NCI-H774 (cell line): ENCODE measurements at regions not wholly inside any gene's neighbourhood (a gene's known extent, or its start where the extent isn't known, plus 50 kb on each side); places are given as distances from the start of the nearest gene placed in this dataset.
"Not testable (repeated sequence)": the region's sequence is repeated elsewhere in the genome, so short reads cannot be mapped to it uniquely, and the experiment has no call there.

Experiments used
- DNase-seq: peaks from one replicate; lab custom pipeline; 2025; lab: John Stamatoyannopoulos, UW

DNA sequence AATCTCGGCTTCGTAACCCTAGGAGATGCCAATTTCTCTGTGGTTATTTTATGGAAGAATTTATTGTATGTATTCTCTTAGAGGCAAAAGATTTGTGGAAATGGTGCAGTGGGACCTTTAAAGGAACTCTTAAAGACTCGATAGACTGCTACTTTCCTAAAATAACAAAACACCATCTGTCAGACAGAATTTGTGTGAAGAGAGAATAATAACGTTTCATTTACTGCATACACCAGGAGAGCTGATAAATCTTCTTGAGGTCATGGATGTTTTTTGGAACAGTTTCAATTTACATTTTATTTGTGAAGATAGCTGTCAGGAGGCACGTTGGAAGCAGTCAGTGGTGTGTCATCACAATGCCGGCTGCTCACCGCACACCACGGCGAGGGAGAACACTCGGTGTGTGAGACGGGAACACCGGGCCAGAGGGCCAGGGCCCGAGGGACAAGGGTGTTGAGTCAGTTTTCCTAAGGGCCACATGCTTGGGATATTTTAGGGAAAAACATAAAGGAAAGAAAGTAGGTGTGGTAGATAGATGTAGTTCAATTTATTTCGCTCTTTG lies 1681.0 kb upstream of the DDX18 start:
- no peak for DNase-seq

DNA sequence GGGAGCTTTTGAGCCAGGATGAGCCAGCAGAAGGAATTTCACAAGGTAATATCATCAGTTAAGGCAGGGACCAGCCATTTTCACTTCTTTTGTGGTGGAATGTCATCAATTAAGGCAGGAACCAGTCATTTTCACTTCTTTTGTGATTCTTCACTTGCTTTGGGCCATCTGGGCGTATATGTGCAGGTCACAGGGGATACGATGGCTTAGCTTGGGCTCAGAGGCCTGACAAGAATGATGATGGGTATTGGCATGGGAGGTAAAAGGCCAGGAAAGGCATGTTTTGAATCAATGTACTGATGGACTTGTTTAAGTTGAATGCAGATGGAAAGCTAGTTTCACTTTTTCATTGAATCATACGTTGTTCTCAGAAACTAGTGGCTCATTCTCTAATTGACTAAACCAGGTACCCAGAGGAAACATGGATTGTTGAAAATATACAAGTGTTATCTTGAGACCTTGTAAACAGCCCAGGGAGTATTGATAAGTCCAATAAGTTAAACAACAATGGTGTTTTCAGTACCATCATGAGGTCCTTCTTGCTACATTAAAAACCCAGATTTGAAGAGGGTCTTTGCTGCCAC lies 1672.5 kb upstream of the DDX18 start:
- DNase-seq = no peak

- DNase-seq = no peak
Observed at GRCh38 chr2:116142644-116143227, 1671.8 kb upstream of the DDX18 start.

- no peak for DNase-seq
Observed at GRCh38 chr2:116145031-116145430, 1669.5 kb upstream of the DDX18 start.

- no peak for DNase-seq
Observed at GRCh38 chr2:116148361-116148760, 1666.1 kb upstream of the DDX18 start.

DNA sequence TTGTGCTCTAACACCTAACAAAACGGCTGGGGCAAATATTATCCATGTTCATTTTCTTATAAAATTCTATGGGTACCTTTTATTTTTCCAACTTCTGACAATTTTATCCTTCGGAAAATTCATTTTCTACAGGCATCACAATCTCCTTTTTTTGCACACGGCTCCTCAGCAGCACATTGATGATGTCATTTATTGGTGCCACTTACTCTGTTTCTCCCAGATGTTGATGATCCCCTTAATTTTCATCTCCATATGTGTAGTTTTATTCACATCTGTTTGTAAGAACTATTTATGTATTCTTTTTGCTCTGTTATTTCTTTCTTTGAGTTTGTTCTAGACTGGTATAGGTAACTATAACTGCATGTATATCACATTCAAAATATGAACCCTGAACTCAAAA lies 1660.8 kb upstream of the DDX18 start:
- DNase-seq = no peak

DNA sequence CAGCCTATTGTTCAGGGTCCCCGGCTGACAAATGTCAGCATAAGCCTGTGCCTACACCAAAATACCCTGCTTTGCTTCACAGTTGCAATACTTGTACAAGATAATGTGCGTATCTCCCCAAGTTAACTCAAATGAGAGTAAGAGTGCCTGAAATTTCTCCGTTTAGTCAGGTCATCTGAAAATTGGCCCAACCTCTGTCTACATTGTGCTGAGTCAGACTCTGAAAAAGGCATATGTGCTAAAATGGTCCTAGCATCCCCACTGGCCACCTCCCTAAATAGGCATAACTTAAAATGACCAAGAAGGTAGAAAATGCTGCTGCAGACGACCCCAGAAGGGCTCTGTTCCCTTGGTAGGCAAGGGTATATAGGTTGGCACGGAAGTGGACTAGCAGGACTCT lies 1653.8 kb upstream of the DDX18 start:
- DNase-seq = no peak

- no peak for DNase-seq
Observed at GRCh38 chr2:116162395-116162794, 1652.1 kb upstream of the DDX18 start.

- DNase-seq = no peak
Observed at GRCh38 chr2:116167107-116167506, 1647.4 kb upstream of the DDX18 start.

DNA sequence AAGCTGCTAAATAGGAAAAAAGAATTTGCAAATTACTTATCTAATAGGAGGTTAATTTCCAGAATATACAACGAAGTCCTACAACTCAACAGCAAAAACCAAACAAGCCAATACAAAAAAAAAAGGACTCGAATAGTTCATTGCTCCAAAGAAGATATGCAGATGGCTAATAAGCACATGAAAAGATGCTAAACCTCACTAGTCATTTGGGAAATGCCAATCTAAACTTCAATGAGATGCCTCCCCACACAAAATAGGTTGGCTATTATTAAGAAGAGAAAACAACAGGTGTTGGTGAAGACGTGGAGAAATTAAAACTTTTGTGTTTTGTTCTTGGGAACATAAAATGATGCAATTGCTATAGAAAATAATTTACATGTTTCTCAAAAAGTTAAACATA lies 1634.4 kb upstream of the DDX18 start:
- DNase-seq = no peak

DNA sequence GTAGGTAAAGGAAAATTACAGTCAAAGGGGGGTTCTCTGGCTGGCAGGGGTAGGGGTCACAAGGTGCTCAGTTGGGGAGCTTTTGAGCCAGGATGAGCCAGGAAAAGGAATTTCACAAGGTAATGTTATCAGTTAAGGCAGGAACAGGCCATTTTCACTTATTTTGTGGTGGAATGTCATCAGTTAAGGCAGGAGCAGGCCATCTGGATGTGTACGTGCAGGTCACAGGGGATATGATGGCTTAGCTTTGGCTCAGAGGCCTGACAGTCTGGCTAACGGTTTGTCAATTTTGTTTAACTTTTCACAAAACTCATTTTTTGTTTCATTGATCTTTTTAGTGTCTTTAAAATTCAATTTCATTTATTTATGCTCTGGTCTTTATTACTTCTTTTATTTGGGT lies 1623.8 kb upstream of the DDX18 start:
- DNase-seq = not testable (repeated sequence)

GRCh38 chr2:116200086-116200485 lies 1614.4 kb upstream of the DDX18 start:
- no peak for DNase-seq

- no peak for DNase-seq
Observed at GRCh38 chr2:116211719-116212118, 1602.8 kb upstream of the DDX18 start.

DNA sequence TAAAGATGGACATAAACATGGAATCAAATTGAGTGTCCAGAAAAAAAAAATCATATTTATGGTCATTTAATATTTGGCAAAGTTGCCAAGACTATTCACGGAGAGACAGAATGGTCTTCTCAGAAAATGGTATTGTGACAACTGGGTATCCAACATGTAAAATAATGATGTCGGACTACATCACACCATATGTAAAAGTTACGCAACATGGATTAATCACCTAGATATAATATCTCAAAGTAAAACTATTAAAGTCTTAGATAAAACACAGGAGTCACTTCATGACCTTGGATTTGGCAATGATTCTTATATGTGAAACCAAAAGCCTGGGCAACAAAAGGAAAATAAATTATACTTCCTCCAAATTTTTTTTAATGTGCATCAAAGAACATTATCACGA lies 1591.7 kb upstream of the DDX18 start:
- no peak for DNase-seq

DNA sequence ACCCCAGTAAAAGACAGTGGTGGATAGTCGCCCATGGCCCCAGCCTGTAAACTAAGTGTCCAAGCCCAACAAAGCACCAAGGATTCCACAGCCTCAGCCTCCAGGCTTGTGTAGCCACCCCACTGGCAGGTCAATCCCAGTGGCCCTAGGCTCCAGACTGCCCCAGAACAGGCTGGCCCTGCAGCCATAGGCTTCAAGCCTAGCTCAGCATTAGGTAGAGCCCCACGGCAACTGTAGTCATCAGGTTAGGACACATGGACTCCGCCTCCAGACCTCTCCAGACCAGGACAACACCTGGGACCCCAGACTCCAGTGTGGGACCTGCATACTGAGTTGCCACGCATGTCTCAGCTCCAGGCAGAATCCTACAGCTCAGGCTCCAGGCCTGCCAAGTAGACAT lies 1590.6 kb upstream of the DDX18 start:
- DNase-seq = no peak

DNA sequence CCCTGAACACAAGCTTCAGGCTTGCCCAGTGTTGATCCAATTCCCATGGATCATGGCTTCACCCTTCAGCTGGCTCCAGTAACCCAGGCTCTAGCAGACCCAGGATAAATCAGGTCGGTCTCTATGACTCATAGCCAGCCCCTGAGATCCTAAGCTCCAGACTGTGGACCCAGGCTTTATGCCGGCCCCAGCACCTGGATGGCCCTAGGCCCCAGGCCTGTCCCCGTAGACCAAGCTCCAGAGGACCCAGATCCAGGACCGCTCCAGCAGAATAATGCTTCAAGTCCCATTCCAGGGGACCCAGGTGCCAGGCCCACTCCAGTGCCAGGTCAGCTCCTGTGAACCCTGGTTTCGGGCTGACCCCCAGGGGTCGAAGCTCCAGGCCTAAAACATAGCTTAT lies 1589.9 kb upstream of the DDX18 start:
- DNase-seq = no peak

GRCh38 chr2:116238511-116238910 lies 1576.0 kb upstream of the DDX18 start:
- DNase-seq = no peak

DNA sequence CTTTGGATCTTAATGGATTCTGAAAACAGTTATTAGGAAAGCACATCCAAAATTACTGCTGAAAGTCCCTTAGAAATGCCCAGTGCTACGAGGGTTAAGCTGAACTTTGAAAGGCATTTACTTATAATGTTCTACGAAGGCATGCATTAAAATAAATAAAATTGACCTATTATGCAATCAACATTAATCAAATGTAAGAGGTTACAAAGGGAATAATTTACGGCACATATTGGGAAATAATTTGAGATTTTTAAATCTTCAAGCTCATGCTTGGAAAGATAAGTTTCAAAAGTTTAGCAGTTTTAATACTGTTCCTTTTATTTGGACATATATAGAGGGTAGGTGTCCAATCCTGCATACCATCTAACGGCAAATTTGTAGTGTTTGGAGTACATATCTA lies 1564.1 kb upstream of the DDX18 start:
- DNase-seq = no peak

GRCh38 chr2:116264872-116265271 lies 1549.6 kb upstream of the DDX18 start:
- DNase-seq = no peak

DNA sequence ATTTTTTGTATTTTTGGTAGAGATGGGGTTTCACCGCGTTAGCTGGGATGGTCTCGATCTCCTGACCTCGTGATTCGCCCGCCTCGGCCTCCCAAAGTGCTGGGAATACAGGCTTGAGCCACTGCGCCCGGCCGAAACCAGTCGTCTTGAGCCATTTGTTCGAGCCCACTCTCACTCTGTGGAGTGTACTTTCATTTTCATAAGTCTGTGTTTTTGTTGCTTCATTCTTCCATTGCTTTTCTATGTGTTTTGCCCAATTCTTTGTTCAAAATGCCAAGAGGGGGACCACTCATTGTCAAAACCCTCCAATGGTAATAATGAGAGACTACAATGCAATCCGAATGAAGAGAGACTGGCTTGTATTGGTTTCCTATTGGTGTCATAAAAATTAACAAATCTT lies 1545.5 kb upstream of the DDX18 start:
- no peak for DNase-seq

DNA sequence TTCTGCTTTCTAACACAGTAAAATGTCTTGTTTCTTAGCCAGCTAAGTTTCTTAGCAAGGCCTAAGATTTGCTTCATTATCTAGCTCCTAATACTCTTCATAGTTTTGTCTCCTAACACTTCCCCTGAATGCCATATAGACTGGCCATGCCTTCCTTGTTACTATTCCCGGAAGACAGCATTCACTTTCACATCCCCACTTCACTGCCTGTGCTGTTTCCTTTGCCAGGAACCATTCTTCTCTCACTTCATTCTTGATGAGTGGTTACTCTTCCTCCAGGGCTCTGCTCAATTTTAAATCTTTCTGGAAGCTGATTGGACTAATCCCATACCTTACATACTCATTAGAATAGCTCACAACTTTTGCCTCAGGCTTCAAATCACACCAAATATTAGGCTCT lies 1510.2 kb upstream of the DDX18 start:
- no peak for DNase-seq

DNA sequence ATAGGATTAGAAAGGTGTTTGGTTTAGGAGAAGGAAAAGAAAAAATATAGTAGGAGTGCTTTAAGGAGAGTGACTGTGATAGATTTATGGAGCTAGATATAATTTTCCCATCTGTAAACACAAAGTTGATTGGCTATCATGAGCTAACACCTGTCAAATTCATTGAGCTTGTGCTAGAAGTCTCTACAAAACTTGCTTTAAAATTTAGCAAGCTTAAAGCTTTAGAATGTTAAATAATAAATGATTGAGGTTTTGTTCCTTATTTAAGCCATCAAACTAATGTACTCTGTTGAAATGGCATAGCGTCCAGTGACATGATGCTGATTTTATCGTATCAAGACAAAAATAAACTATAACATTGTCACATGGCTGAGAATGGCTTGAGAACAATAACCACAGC lies 1497.4 kb upstream of the DDX18 start:
- DNase-seq = no peak

GRCh38 chr2:116318551-116318950 lies 1495.9 kb upstream of the DDX18 start:
- DNase-seq = not testable (repeated sequence)

- no peak for DNase-seq
Observed at GRCh38 chr2:116319001-116319400, 1495.5 kb upstream of the DDX18 start.
